ENCODE measurements at regions not wholly inside any gene's neighbourhood (a gene's known extent, or its start where the extent isn't known, plus 50 kb on each side); places are given as distances from the start of the nearest gene placed in this dataset.
A peak's percentile ranks its signal among the peaks of the same experiment; 100 is the strongest.

DNA sequence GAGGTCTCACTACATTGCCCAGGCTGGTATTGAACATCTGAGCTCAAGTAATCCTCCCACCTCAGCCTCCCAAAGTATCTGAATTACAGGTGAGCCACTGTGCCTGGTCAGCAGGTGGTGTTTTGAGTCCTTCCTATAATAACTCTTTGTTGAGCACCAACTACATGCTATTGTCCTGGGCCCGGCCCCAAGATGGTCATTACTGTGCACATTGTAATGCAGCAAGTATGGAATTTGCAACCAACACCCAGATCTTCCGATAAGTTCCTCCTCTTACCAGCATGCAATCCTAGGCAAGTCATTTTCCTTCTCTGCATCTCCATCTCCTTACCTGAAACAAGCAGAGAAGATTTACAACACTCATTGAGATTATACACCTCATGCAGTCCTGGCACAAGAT, 510.3 kb upstream of the KLF4 start:
- Histone ChIP-seq H3K9ac (ENCODE audit: low read length) (peak overlapping the region; percentile 59), H3K27ac (ENCODE audit: low read depth, low read length) (peak overlapping the region; percentile 82), H3K9me2 (ENCODE audit: insufficient read depth) (no peaks in the 10 kb centered on the region), H3K27me3 (ENCODE audit: insufficient read depth, low read length) (no peaks in the 10 kb centered on the region), H3K79me2 (ENCODE audit: insufficient read depth, low read length) (no peaks in the 10 kb centered on the region), H3K36me3 (ENCODE audit: control insufficient read depth in 1 of 2, insufficient read depth in 2 of 2, low read length in 2 of 2) (no peaks in the 10 kb centered on the region), H3K4me1 (ENCODE audit: control insufficient read depth in 1 of 2, insufficient read depth in 2 of 2, low read length in 2 of 2) (peaks cover 41 to 63% of the 10 kb centered on the region in 2 experiments), H3K4me3 (replicated peaks in 1 of 2; ENCODE audit: low read depth in 1 of 2, low read length in 2 of 2) (peak overlapping the region in 1 of 2 experiments; percentile 8; a peak in 2 of 4 replicates), H2AFZ (ENCODE audit: low read depth, low read length, poor library complexity, severe bottlenecking) (no peak overlapping the region), H3K4me2 (ENCODE audit: low read length) (peak overlapping the region; percentile 66), H4K20me1 (ENCODE audit: insufficient read depth) (no peaks in the 10 kb centered on the region), H3K9me3 (ENCODE audit: control insufficient read depth in 1 of 2, insufficient read depth in 1 of 2, low read depth in 1 of 2, low read length in 2 of 2) (no peaks in the 10 kb centered on the region)
- ChIA-PET RAD21 (ENCODE audit: low non-redundant PET in 1 of 2, low total read pairs in 2 of 2, uncharacterized antibody in 2 of 2, unreplicated experiment in 2 of 2) (interaction anchor here (0.6 to 1.4 kb wide), 3 partner anchors 119 to 373 kb away, joined by 3 to 5 read pairs (median 3); no protein-coding TSS in a partner anchor), CTCF (interaction anchor here (0.6 to 1.5 kb wide), 4 partner anchors 12 to 273 kb away, joined by 3 to 4 read pairs (median 4); no protein-coding TSS in a partner anchor), POLR2A (interaction anchor here (0.7 to 0.8 kb wide), 2 partner anchors 45 to 519 kb away, joined by 5 read pairs; no protein-coding TSS in a partner anchor)
- intact Hi-C loops (cut with micrococcal nuclease), result loop anchor here (2.0 to 5.0 kb wide), 6 partner anchors 49 to 567 kb away; no protein-coding TSS in a partner anchor
- peak in 2 of 3 experiments; percentile 44 to 49; a peak in 4 of 6 replicates for TF ChIP-seq CTCF (IDR thresholded peaks at IDR 0.05 in 2 of 3, conservative IDR thresholded peaks at IDR 0.05 in 1 of 3; ENCODE audit: borderline replicate concordance in 1 of 3, insufficient read depth in 1 of 3, low read depth in 2 of 3, low read length in 2 of 3)
- no peak for TF ChIP-seq REST (IDR thresholded peaks at IDR 0.05; ENCODE audit: low read depth)
- DNase-seq (ENCODE audit: low read depth, low spot score) (peak; percentile 62), ATAC-seq (peak; percentile 37)
- no TSS peak for BruUV-seq (replicated peaks)

Measured in HCT116 (cell line).